HG03039 (cell line): ENCODE measurements at regions not wholly inside any gene's neighbourhood (a gene's known extent, or its start where the extent isn't known, plus 50 kb on each side); places are given as distances from the start of the nearest gene placed in this dataset.

ENCODE experiments used
- ATAC-seq: cut with Tn5 transposase; IDR thresholded peaks from one replicate; pipeline ENCODE4 v1.9.1; 2021; ENCODE audit warnings: mild to moderate bottlenecking, moderate library complexity; ENCODE audit not compliant: unreplicated experiment

- no peak for ATAC-seq
These were observed 246.6 kb upstream of the APCDD1 start for GRCh38 chr18:10207682-10208345.

- no peak for ATAC-seq
These were observed 245.1 kb upstream of the APCDD1 start for GRCh38 chr18:10209302-10209701.

GRCh38 chr18:10210057-10210633, 244.3 kb upstream of the APCDD1 start:
- ATAC-seq, result no peak

GRCh38 chr18:10213526-10213925, 240.9 kb upstream of the APCDD1 start:
- peak; percentile 84 for ATAC-seq

GRCh38 chr18:10215446-10215845, 239.0 kb upstream of the APCDD1 start:
- no peak for ATAC-seq

- ATAC-seq, result no peak
These were observed 237.6 kb upstream of the APCDD1 start for GRCh38 chr18:10216791-10217190.

- ATAC-seq, result no peak
These were observed 237.2 kb upstream of the APCDD1 start for GRCh38 chr18:10217211-10217610.

GRCh38 chr18:10225300-10225699, 229.1 kb upstream of the APCDD1 start:
- ATAC-seq, result no peak

GRCh38 chr18:10226971-10227370, 227.5 kb upstream of the APCDD1 start:
- no peak for ATAC-seq

- ATAC-seq, result no peak
These were observed 226.1 kb upstream of the APCDD1 start for GRCh38 chr18:10228326-10228725.

- ATAC-seq, result no peak
These were observed 225.0 kb upstream of the APCDD1 start for GRCh38 chr18:10229458-10229857.

- ATAC-seq, result no peak
These were observed 224.4 kb upstream of the APCDD1 start for GRCh38 chr18:10230072-10230471.

GRCh38 chr18:10231220-10231619, 223.2 kb upstream of the APCDD1 start:
- ATAC-seq, result no peak

GRCh38 chr18:10232062-10232461, 222.4 kb upstream of the APCDD1 start:
- no peak for ATAC-seq

- ATAC-seq, result no peak
These were observed 221.2 kb upstream of the APCDD1 start for GRCh38 chr18:10233082-10233875.

- ATAC-seq, result no peak
These were observed 220.2 kb upstream of the APCDD1 start for GRCh38 chr18:10234281-10234680.

GRCh38 chr18:10234912-10235660, 219.3 kb upstream of the APCDD1 start:
- ATAC-seq, result no peak

- ATAC-seq, result no peak
These were observed 218.8 kb upstream of the APCDD1 start for GRCh38 chr18:10235661-10235952.

GRCh38 chr18:10239103-10239502, 215.3 kb upstream of the APCDD1 start:
- ATAC-seq, result no peak

- ATAC-seq, result no peak
These were observed 214.3 kb upstream of the APCDD1 start for GRCh38 chr18:10239991-10240634.

- no peak for ATAC-seq
These were observed 213.5 kb upstream of the APCDD1 start for GRCh38 chr18:10240973-10241372.
